GM21529 (cell line): ENCODE measurements at regions not wholly inside any gene's neighbourhood (a gene's known extent, or its start where the extent isn't known, plus 50 kb on each side); places are given as distances from the start of the nearest gene placed in this dataset.
"Not testable (repeated sequence)": the region's sequence is repeated elsewhere in the genome, so short reads cannot be mapped to it uniquely, and the experiment has no call there.

Experiments used
- ATAC-seq: cut with Tn5 transposase; IDR thresholded peaks from one replicate; pipeline ENCODE4 v1.9.1; 2021; ENCODE audit not compliant: unreplicated experiment

- no peak for ATAC-seq
Observed at GRCh38 chrX:124426288-124427169, 80.2 kb downstream of the SH2D1A start.

DNA sequence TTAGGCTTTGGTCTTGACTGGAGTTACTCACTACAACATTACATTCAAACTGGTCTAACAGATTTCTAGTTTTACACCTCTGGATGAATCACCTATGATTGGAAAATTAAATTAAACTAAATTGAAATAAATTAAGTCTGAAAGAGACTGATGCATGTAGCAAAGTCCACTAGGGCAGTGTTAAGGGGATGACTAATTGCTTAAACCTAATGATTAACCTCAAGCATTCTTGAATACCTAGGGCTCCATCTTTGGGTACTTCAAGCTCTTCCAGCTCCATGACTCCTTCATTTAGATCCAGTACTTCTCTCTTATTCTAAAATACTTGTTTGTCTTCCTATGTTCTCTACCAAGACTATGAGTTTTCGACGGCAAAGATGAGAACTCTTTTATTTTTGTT lies 86.8 kb downstream of the SH2D1A start:
- no peak for ATAC-seq

DNA sequence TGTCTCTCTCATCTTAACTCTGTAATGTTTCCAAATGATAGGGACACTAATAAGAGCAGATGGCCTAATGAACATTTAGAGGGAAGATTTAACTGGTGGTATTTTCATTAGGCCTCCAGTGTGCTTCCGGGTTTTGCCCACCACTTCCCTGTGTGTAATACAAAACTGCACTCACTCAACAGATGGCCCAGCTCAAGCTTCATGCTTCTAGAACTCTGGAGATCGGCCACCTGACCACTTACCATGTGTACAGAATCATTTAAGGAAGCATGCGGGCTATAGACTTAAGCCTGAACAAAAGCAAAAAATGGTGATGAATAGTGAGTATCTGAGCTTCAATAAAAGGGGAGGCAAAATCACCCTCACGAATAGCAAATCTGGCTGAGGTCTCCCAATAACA lies 89.3 kb downstream of the SH2D1A start:
- no peak for ATAC-seq

GRCh38 chrX:124440695-124441094 lies 94.3 kb downstream of the SH2D1A start:
- ATAC-seq = no peak

- ATAC-seq = no peak
Observed at GRCh38 chrX:124441971-124442590, 95.7 kb downstream of the SH2D1A start.

GRCh38 chrX:124455966-124456365 lies 109.6 kb downstream of the SH2D1A start:
- no peak for ATAC-seq

DNA sequence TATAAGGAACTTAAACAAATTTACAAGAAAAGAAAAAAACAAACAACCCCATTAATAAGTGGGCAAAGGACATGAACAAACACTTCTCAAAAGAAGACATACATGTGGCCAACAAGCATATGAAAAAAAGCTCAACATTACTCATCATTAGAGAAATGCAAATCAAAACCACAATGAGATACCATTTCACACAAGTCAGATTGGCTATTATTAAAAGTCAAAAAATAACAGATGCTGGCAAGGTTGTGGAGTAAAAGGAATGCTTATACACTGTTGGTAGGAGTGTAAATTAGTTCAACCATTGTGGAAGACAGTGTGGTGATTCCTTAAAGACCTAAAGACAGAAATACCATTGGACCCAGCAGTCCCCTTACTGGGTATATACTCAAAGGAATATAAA lies 113.5 kb downstream of the SH2D1A start:
- ATAC-seq = not testable (repeated sequence)

DNA sequence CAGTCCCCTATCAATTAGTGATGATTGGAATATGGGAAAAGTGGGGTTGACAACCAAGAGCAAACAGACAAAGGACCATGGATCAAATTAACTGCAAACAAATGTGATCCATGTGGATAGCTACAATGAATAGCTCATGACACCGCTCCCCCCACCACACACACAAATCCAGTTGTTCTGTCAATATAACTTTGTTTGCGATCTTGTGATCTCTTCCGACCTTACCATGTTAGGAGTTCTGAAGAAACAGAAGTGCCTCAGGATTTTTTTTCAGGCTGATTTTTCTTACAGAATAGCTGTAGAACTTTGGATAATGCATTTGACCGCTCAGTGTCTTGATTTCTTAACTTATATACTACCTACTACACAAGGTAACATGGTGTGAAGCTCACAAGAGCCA lies 116.6 kb downstream of the SH2D1A start:
- no peak for ATAC-seq

GRCh38 chrX:124467202-124467601 lies 120.8 kb downstream of the SH2D1A start:
- no peak for ATAC-seq

- no peak for ATAC-seq
Observed at GRCh38 chrX:124475358-124475757, 129.0 kb downstream of the SH2D1A start.

DNA sequence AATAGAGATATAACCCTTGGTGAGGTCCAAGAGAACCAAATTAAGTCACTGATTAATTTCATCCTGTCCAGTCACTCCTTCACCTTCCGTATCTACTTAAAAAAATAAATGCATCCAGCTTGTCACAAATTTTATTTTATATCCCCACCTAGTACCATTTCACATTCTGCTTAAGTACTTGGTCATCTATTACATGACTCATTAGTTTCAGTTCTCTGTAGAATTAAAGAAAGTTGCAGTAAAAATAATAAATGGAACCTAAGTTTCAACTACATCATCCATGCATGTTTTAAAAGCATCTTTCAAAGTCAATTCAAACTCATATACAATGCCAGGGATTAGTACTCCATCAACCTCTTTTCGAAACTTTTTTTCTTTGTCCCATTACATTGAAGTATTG lies 130.2 kb downstream of the SH2D1A start:
- no peak for ATAC-seq

DNA sequence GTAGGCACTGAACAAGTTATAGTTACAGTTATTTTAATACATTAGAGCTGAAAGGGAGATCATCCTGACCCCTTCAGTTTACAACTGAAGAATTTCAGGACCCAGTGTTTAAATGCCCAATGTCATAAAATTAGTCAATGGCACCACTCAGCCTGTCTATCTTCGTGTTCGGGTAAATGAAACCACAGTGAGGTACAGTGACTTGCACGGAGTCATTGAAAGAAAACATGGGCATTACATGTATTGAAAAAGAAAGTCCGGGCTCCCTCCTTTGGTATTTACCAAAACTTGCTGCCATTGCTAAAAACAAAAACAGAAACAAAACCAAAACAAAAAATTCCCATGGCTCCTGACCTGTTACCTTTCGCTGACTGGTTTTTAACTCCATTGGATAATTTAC lies 131.7 kb downstream of the SH2D1A start:
- no peak for ATAC-seq

- peak; percentile 71 for ATAC-seq
Observed at GRCh38 chrX:124488412-124489161, 142.2 kb downstream of the SH2D1A start.

- no peak for ATAC-seq
Observed at GRCh38 chrX:124493984-124494383, 147.6 kb downstream of the SH2D1A start.

DNA sequence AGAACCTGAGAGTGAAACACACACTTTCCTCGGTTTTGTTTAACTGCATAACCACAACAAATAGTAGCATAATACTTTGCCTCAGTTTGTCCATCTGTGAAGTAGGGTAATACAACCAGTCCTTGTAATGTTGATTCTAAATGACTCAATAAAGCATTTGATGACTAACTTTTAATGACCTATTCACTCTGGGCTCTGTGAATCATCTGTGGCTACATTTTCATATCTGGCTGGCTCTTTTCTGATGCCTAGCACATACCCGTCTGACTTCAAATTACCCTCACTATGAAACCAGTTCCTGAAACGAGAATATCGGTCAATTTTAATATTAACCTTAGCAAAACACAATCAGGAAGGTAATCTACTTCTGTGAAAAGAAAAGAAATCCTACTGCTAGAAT lies 151.0 kb downstream of the SH2D1A start:
- ATAC-seq = no peak

DNA sequence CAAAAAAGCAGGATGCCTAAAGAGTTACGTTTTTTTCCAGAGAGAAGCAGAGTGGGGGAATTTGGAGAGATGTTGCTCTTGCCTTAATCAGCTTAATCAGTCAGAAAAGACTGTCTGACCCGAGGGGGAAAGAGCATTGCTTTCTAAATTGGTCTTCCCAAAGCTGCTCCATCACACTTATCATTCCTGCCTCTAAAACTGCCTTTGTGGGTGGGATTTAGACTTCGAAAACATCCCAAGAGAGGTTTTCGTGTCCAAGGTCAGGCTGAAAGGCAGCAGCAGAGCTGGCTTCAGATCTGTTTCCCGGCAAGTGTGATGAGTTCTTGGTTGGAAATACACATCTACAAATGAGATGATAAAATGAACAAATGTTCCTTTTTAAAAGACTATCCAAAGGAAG lies 155.2 kb downstream of the SH2D1A start:
- ATAC-seq = no peak

- ATAC-seq = no peak
Observed at GRCh38 chrX:124502166-124502565, 155.8 kb downstream of the SH2D1A start.

DNA sequence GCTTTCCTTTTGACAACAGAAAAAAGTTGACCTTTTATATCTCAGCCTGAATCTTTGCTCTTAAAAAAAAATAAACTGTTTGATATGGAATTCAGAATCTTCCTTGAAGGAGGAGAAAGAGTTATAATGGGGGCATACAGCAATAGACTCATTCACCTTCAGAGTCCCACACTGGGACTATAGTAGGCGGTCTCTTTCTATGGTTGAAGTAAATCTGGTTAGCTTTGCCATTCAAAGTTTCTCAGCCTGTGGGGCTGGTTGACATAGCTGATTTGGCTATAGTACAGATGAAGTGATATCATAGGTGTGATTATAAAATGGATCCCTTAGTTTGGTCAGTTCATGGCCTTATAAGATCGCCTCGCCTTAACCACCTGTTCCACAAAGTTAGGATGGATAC lies 156.2 kb downstream of the SH2D1A start:
- ATAC-seq = no peak

DNA sequence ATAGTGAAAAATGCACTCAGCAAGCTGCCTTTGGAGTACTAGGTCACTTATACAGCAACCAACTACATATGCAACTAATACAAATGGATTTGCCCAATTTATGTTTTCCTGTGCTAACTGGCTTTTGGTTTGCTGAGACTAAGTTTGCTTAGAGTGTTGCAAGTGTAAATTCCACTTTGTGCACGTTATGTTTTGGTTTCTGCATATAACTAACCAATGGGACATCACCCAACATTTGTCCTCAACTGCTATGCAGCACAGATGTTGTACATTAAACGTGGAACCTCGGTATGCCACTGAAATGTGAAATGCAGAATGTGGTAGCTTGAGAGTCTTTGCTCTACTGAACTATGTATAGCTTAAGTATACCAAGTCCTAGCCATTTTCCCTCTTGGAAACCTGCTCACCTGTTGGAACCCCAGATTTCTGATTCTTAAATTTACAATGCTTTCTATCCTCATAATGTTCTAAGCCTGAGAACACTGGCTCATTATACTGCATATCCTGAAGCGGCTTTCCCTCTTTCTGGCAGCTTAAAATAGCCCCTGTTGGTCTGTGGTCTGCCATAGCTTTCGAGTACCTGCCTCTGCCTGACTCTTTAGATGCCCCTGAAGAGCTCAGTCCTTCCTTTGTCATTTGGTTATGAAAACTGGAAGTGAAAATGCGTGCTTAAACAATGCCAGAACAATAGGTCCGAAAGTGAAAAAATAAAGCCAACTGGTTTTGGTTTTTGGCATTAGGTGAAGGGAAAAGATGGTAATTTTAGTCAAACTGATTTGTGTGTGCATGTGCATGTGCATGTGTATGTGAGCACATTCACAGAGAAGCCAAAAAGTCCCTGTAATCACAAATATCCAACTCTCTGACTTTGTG lies 158.0 kb downstream of the SH2D1A start:
- ATAC-seq = peak; percentile 68

- no peak for ATAC-seq
Observed at GRCh38 chrX:124506066-124506465, 159.7 kb downstream of the SH2D1A start.

DNA sequence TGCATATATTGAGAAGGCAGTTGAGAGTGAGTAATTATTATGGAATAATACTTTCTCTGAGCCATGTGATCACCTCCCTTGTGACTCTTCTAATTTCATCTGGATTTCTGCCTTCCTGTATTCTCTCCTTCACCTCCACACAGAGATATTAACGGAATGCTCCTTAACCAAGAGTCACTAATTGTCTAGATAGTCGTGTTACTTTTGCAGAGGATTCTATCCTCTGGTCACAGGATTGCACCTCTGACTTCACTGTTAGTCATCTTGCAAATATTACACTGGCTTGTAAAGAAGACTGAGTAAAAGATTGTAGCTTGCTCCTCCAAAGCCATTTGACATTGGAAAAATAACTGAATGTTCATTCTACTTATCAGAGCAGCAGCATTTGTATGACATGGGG lies 160.9 kb downstream of the SH2D1A start:
- ATAC-seq = no peak
